GM21717 (cell line): ENCODE measurements at regions not wholly inside any gene's neighbourhood (a gene's known extent, or its start where the extent isn't known, plus 50 kb on each side); places are given as distances from the start of the nearest gene placed in this dataset.

ENCODE experiments used
- ATAC-seq: cut with Tn5 transposase; IDR thresholded peaks from one replicate; pipeline ENCODE4 v1.9.1; 2021; ENCODE audit warnings: mild to moderate bottlenecking, moderate library complexity; ENCODE audit not compliant: unreplicated experiment

GRCh38 chr6:23097566-23097965 lies 528.2 kb downstream of the HDGFL1 start:
- ATAC-seq = no peak

DNA sequence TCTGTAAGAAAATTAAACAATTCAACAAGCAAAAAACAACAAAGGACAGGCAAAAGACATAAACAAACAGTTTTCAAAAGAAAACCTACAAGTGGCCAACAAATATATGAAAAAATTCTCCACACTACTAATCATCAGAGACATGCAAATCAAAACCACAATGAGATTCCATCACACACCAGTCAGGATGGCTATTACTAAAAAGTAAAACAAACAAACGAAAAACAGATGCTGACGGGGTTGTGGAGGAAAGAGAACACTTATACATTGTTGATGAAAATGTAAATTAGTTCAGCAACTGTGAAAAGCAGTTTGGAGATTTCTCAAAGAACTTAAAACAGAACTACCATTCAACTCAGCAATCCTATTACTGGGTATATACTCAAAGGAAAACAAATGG lies 537.6 kb downstream of the HDGFL1 start:
- ATAC-seq = no peak

- no peak for ATAC-seq
These were observed 542.6 kb downstream of the HDGFL1 start for GRCh38 chr6:23111984-23112383.

- ATAC-seq = no peak
These were observed 545.6 kb downstream of the HDGFL1 start for GRCh38 chr6:23114812-23115504.

DNA sequence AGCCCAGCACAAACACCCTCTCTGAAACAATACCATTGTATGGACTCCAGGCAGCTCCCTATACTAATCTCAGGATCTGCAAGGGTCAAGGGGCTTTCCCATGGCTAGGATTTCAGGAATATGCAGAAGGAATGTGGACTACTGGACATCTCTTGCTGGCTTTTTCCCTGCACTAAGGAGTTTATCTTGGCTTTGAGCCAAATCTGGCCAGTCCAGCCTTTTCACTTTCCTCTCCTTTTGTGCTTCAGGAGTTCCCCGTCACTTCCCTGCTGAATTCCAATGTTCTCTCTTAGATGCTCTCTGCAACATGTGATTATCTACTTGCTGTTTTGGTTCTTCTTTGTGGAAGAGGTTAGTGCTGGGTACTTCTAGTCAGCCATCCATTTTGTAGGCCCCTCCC lies 568.2 kb downstream of the HDGFL1 start:
- no peak for ATAC-seq

- ATAC-seq = no peak
These were observed 571.5 kb downstream of the HDGFL1 start for GRCh38 chr6:23140871-23141270.

DNA sequence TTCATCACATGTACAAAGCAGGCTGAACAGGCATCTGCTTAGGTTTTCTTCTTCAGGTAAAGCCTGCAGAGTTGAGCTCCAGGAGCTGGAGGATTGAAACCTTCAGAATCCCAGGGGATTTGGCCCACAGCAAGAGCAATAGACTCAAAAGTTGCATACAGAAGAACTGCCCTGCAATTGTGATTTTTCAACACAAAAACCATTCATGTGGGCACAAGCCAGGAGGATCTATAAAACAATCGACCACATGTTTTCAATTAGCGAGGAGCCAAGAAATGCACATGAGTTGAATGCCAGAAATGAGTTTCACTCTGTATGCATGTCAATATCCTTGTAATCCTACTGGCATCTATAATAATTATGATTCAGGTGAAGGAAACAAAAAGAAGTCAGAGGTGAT lies 576.4 kb downstream of the HDGFL1 start:
- no peak for ATAC-seq

- no peak for ATAC-seq
These were observed 584.8 kb downstream of the HDGFL1 start for GRCh38 chr6:23154159-23154558.

GRCh38 chr6:23170049-23170448 lies 600.7 kb downstream of the HDGFL1 start:
- ATAC-seq = no peak

DNA sequence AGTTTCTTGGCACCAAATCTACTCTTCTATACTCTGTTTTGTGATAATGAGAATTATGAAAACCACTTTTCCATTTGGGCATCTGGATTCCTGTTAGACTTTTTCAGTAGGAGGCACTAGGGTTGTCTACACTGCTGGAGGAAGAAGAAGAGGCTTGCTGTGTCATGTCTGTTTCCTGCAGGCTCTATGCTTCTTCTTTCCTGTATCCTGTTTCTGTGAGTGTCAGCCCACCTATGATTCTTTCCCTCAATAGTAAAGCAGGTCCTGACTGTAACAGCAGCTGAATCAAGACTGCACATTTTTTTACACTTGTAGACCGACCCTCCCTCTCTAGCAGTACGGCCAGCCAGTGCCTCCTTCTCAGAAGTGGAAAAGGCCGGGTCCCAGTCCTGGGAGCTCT lies 603.9 kb downstream of the HDGFL1 start:
- no peak for ATAC-seq

GRCh38 chr6:23174781-23175361 lies 605.5 kb downstream of the HDGFL1 start:
- ATAC-seq = no peak

DNA sequence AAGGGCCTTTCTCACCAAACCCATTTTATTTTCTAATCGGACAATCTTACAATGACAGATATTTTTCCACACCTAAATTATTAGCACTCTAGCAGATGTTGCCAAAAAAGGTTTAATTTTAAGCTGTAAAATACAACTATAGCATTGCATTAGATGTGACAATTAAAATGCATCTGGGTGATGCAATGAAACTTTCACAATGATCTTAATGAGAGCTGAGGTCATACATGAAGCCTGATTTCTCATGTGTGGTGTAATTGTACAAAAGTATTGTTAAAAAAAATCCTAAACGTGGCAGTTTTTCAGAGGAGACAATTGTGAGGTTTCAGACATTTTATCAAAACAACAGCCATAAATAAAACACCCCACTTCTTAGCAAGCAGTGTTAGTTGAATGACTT lies 606.0 kb downstream of the HDGFL1 start:
- ATAC-seq = no peak

- ATAC-seq = no peak
These were observed 607.1 kb downstream of the HDGFL1 start for GRCh38 chr6:23176471-23176870.

- no peak for ATAC-seq
These were observed 607.5 kb downstream of the HDGFL1 start for GRCh38 chr6:23176883-23177282.

GRCh38 chr6:23177806-23178205 lies 608.4 kb downstream of the HDGFL1 start:
- no peak for ATAC-seq

GRCh38 chr6:23179994-23180393 lies 610.6 kb downstream of the HDGFL1 start:
- ATAC-seq = no peak

DNA sequence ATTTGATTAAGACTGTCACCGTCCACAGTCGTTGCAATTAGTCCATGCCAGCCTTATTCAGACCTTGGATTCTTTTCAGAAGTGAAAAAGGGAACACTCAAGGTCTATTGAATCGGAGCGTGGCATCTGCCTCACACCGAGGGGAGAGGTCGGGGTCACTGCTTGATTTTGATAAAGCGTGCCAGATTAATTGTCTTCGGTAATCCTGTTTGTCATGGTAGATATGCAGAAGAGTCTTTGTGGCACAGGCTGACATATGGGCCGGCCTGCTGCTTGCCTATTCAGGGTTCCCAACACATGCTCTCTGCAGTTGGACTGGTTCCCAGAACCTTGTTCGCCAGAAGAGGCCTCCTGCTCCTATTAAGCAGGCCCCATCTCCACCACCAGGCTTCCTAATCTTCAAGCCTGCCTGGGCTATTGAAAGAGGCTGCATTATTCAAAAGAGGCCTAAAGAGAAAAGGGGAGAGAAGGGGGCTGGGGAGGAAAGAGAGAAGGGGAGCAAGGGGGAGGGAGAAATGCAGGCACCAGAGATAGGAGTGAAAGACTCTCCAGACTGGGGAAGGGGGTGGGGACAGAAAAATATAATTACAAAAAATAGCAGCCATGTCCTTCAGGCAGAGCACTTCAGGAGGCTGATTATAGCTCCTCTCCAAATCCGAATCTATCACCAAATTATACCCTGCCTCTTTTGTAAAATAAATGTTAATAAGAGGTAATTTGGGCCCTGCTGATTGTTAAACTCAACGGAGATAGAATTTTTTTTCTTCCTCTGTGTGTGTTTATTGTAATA lies 611.3 kb downstream of the HDGFL1 start:
- no peak for ATAC-seq

GRCh38 chr6:23181356-23182110 lies 612.2 kb downstream of the HDGFL1 start:
- no peak for ATAC-seq

DNA sequence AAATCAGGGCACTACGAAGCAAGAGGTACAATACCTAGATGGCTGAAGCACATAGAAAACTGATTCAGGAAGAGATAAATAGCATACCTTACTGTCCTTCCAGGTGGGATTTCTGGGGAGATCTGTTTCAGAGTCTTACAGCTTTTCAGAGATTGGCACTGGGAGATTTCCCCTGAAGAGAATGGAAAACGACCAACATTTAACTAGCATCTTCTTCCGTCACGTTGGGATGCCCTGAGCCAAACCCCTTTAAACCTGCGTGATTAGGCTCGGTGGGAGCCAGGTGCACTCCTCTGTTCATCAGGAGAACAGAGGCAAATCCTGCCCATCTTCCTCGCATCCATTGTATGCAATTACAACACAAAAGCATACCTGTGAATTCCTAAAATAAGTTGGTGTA lies 614.5 kb downstream of the HDGFL1 start:
- no peak for ATAC-seq

- ATAC-seq = no peak
These were observed 615.0 kb downstream of the HDGFL1 start for GRCh38 chr6:23184351-23184750.

DNA sequence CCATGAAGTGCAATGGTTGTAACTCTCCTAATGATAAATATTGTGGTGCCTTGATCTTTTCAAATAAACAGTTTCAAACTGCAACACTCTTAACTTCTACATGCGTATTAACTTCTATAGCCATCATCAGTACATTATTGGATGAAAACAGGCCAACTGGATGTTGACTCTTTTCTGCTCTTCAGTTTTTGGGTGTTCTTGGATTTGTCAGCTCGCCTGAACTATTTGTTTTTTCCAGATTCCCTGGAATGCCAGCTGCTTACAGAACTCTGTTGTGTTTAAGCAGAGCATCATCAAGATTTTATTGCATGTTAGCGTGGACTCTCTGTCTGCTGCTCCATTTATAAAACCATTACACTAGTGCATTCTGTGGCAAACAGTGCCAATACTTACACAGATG lies 626.1 kb downstream of the HDGFL1 start:
- no peak for ATAC-seq
